ENCODE measurements at regions not wholly inside any gene's neighbourhood (a gene's known extent, or its start where the extent isn't known, plus 50 kb on each side); places are given as distances from the start of the nearest gene placed in this dataset.

DNA sequence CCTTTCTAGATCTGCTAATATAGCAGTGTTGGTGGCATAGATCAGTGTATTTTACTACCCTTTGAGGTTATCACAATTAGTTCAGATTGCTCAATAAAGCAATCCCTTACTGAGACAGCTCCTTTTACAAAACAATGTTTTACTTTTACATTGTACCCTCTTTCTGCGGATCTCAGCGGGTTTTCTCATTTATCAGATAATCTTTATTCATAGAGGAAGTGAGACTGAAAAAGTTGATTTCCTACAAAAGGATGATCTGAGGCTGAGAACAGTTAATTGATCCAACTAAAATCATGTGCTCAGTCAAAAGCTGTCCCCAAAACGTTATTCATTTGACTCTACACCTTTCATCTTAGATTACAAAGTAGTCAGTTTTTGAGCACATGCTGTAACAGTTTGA lies 2319.9 kb downstream of the LRRC4C start:
- no peaks in the 10 kb centered on the region for H3K9me3 ChIP-seq (ENCODE audit: control insufficient read depth in 1 of 2, low read length in 2 of 2)
- H3K36me3 ChIP-seq (ENCODE audit: control insufficient read depth in 1 of 2, insufficient read depth in 2 of 2, low read length in 2 of 2): no peaks in the 10 kb centered on the region
- H3K27me3 ChIP-seq (ENCODE audit: low read depth, low read length): no peaks in the 10 kb centered on the region
- no peak overlapping the region for H3K27ac ChIP-seq (ENCODE audit: low read length)
- H3K4me3 ChIP-seq (ENCODE audit: low read depth in 1 of 2, low read length in 2 of 2): no peak overlapping the region
- no peaks in the 10 kb centered on the region for H3K4me1 ChIP-seq (ENCODE audit: control insufficient read depth in 1 of 2, insufficient read depth in 2 of 2, low read length in 2 of 2)

DNA sequence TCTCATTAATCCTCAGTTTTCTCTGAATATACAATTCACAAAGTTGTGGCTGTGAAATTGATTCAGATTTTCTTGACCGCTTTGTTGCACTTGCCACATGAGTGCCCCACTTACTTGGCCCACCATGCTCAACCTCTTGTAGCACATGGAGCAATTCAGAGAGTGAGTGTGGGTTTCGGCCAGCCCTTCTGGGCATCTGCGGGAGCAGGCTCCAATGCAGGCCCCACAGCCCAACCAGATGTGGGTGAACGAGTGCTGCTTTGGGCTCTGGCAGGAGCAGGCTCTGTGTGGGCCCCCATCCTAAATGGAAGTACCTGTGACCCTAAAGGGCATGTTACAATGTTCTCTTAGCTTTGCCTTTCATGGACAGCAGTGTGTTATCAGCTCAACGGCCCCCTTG lies 2338.6 kb downstream of the LRRC4C start:
- Histone ChIP-seq H3K36me3 (ENCODE audit: control insufficient read depth in 1 of 2, insufficient read depth in 2 of 2, low read length in 2 of 2) (no peaks in the 10 kb centered on the region), H3K27me3 (ENCODE audit: low read depth, low read length) (no peaks in the 10 kb centered on the region), H3K4me3 (ENCODE audit: low read depth in 1 of 2, low read length in 2 of 2) (no peak overlapping the region), H3K27ac (ENCODE audit: low read length) (no peak overlapping the region), H3K4me1 (ENCODE audit: control insufficient read depth in 1 of 2, insufficient read depth in 2 of 2, low read length in 2 of 2) (no peaks in the 10 kb centered on the region), H3K9me3 (ENCODE audit: control insufficient read depth in 1 of 2, low read length in 2 of 2) (peaks cover 0 to 3% of the 10 kb centered on the region in 2 donors)

DNA sequence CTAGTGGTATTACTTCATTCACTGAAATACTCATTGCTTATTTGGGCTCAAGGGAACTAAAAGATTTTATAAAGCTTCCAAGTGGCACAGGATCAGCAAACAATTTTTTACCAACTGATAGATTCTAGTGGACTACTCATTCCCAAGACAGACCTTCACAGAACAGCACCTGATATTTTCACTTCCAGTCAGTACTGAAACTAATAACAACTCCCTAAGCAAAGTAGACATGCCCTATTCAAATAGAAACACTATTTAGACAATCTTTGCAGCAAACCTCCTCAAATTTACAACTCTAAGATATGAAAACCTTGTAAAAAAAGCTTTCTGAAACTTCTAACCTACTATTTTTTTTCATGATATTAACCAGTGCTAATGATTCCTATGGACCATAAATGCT lies 2345.8 kb downstream of the LRRC4C start:
- Histone ChIP-seq H3K9me3 (ENCODE audit: control insufficient read depth in 1 of 2, low read length in 2 of 2) (no peaks in the 10 kb centered on the region), H3K36me3 (ENCODE audit: control insufficient read depth in 1 of 2, insufficient read depth in 2 of 2, low read length in 2 of 2) (no peaks in the 10 kb centered on the region), H3K4me3 (ENCODE audit: low read depth in 1 of 2, low read length in 2 of 2) (no peak overlapping the region)

DNA sequence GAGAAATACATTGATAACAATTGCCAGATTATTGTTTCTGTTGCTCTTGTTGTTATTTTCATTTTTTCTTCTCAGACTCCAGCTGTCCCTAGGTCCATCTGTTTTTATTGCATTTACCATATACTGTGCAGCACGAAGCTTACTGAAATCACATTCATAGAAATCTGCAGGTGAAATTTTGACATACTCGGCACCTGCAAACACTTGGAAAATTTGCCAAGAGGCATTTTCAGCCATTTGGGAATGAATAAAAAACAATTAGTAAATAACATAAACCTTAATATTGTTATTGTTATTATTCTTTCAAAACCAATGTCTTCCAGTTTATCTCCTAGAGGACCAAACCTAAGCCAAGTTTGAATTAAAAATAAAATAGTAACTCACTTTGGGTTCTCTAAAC lies 2357.2 kb downstream of the LRRC4C start:
- Histone ChIP-seq H3K9me3 (ENCODE audit: control insufficient read depth in 1 of 2, low read length in 2 of 2) (peaks cover 0 to 12% of the 10 kb centered on the region in 2 donors), H3K4me3 (ENCODE audit: low read depth in 1 of 2, low read length in 2 of 2) (no peak overlapping the region), H3K27me3 (ENCODE audit: low read depth, low read length) (no peaks in the 10 kb centered on the region), H3K4me1 (ENCODE audit: control insufficient read depth in 1 of 2, insufficient read depth in 2 of 2, low read length in 2 of 2) (no peaks in the 10 kb centered on the region), H3K27ac (ENCODE audit: low read length) (no peak overlapping the region), H3K36me3 (ENCODE audit: control insufficient read depth in 1 of 2, insufficient read depth in 2 of 2, low read length in 2 of 2) (no peaks in the 10 kb centered on the region)

More for the DNA sequence above, 2345.8 kb downstream of the LRRC4C start:
- H3K27me3 ChIP-seq (ENCODE audit: low read depth, low read length): no peaks in the 10 kb centered on the region
- no peaks in the 10 kb centered on the region for H3K4me1 ChIP-seq (ENCODE audit: control insufficient read depth in 1 of 2, insufficient read depth in 2 of 2, low read length in 2 of 2)
- H3K27ac ChIP-seq (ENCODE audit: low read length): no peak overlapping the region

DNA sequence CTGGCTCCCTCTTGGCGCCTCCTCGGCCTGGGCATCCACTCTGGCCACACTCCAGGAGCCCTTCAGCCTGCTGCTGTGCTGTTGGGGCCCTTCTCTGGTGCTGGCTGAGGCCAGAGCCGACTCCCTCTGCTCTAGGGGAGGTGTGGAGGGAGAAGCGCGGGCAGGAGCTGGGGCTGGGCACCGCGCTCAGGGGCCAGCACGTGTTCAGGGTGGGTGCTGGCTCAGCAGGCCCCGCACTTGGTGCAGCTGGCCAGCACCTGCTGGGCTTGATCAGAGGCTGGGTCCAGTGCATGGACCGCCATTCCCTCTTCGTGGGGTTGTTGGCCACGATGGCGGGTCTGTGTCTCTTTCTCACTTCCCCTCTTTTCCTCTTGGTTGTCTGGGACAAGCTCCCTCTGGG lies 2381.0 kb downstream of the LRRC4C start:
- Histone ChIP-seq H3K4me3 (ENCODE audit: low read depth in 1 of 2, low read length in 2 of 2) (no peak overlapping the region), H3K27me3 (ENCODE audit: low read depth, low read length) (no peaks in the 10 kb centered on the region), H3K36me3 (ENCODE audit: control insufficient read depth in 1 of 2, insufficient read depth in 2 of 2, low read length in 2 of 2) (no peaks in the 10 kb centered on the region), H3K27ac (ENCODE audit: low read length) (no peak overlapping the region), H3K9me3 (ENCODE audit: control insufficient read depth in 1 of 2, low read length in 2 of 2) (no peaks in the 10 kb centered on the region), H3K4me1 (ENCODE audit: control insufficient read depth in 1 of 2, insufficient read depth in 2 of 2, low read length in 2 of 2) (no peaks in the 10 kb centered on the region)

DNA sequence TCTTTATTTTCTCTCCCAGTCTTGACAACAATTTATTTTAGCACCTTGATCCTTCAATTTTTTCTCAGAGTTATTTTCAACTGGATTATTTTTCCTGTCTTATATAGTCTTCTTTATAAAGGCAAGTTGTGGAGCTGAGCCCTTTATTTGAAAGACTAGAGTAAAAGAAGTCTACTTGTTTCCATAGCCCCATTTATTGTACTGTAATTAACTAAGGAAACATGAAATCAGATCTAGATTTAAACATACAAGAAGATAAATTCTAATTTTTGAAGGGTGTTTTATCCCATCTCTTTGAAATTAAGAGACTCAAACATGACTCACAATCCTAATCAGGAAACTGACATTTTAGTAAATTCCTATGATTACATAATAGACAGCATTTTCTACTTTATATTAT lies 2421.8 kb downstream of the LRRC4C start:
- no peaks in the 10 kb centered on the region for H3K36me3 ChIP-seq (ENCODE audit: control insufficient read depth in 1 of 2, insufficient read depth in 2 of 2, low read length in 2 of 2)
- no peaks in the 10 kb centered on the region for H3K4me1 ChIP-seq (ENCODE audit: control insufficient read depth in 1 of 2, insufficient read depth in 2 of 2, low read length in 2 of 2)
- no peaks in the 10 kb centered on the region for H3K27me3 ChIP-seq (ENCODE audit: low read depth, low read length)
- no peaks in the 10 kb centered on the region for H3K9me3 ChIP-seq (ENCODE audit: control insufficient read depth in 1 of 2, low read length in 2 of 2)
- H3K4me3 ChIP-seq (ENCODE audit: low read depth in 1 of 2, low read length in 2 of 2): no peak overlapping the region
- no peak overlapping the region for H3K27ac ChIP-seq (ENCODE audit: low read length)

DNA sequence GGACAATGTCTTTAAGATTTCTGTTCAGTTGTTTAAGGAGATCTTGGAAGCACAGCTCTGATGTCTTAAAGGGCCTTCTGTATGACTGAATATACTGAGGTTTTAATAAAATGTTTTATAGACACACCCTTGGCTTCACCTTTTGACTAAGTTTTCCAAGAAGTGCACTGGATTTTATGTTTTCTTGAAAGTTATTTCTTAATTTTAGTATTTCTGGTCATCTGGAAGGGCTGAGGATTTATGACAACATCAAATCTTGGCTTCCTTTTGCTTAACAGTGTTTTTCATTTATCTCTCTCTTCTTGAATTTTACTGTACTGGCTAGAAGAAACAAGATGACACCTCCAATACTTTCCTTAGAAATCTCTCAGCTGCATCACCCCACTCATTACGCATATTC lies 2423.4 kb downstream of the LRRC4C start:
- Histone ChIP-seq H3K9me3 (ENCODE audit: control insufficient read depth in 1 of 2, low read length in 2 of 2) (no peaks in the 10 kb centered on the region), H3K4me1 (ENCODE audit: control insufficient read depth in 1 of 2, insufficient read depth in 2 of 2, low read length in 2 of 2) (no peaks in the 10 kb centered on the region), H3K27me3 (ENCODE audit: low read depth, low read length) (no peaks in the 10 kb centered on the region), H3K36me3 (ENCODE audit: control insufficient read depth in 1 of 2, insufficient read depth in 2 of 2, low read length in 2 of 2) (no peaks in the 10 kb centered on the region), H3K4me3 (ENCODE audit: low read depth in 1 of 2, low read length in 2 of 2) (no peak overlapping the region), H3K27ac (ENCODE audit: low read length) (no peak overlapping the region)

DNA sequence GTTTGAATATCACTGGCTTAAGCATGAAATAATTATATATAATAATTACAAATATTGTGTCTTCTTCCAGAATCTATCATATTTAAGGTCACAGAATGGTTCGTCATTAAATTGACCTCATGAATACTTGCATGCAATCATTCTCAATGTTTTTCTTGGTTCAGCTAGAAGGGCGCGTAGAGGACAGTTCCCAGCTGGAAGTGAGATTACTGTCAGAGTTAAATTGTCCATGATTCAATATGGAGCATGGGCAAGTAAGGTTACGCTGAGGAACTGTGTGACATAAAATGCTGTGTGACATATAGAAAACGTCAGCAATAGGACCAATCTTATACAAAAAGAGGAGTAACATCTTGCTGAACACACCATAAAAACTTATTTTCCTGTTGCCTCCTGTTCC lies 2423.5 kb upstream of the RAG2 start:
- no peak overlapping the region for H3K4me3 ChIP-seq (ENCODE audit: low read depth in 1 of 2, low read length in 2 of 2)

DNA sequence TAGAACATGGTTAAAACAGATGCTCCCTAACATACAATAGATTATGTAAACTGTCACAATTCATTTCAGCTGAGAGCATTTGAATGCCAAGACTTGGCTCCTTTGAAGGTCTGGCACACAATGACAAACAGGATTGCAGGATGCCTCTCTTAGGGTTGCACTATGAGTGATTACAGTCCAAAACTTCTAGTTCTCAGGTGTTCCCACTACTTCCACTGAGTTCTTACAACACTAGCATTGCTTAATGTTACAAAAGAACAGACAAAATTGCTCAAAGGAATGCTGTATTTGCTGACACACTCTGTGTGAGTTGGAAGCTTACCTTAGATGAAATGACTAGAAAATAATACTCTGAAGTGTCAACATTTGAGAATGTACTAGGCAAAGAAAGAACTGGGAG lies 2413.8 kb upstream of the RAG2 start:
- H3K27me3 ChIP-seq (ENCODE audit: low read depth, low read length): no peaks in the 10 kb centered on the region
- peaks cover 0 to 4% of the 10 kb centered on the region in 2 donors for H3K9me3 ChIP-seq (ENCODE audit: control insufficient read depth in 1 of 2, low read length in 2 of 2)
- no peak overlapping the region for H3K4me3 ChIP-seq (ENCODE audit: low read depth in 1 of 2, low read length in 2 of 2)
- no peak overlapping the region for H3K27ac ChIP-seq (ENCODE audit: low read length)
- H3K36me3 ChIP-seq (ENCODE audit: control insufficient read depth in 1 of 2, insufficient read depth in 2 of 2, low read length in 2 of 2): no peaks in the 10 kb centered on the region
- no peaks in the 10 kb centered on the region for H3K4me1 ChIP-seq (ENCODE audit: control insufficient read depth in 1 of 2, insufficient read depth in 2 of 2, low read length in 2 of 2)

More for the DNA sequence above, 2423.5 kb upstream of the RAG2 start:
- Histone ChIP-seq H3K4me1 (ENCODE audit: control insufficient read depth in 1 of 2, insufficient read depth in 2 of 2, low read length in 2 of 2) (no peaks in the 10 kb centered on the region), H3K27me3 (ENCODE audit: low read depth, low read length) (no peaks in the 10 kb centered on the region), H3K36me3 (ENCODE audit: control insufficient read depth in 1 of 2, insufficient read depth in 2 of 2, low read length in 2 of 2) (no peaks in the 10 kb centered on the region), H3K27ac (ENCODE audit: low read length) (no peak overlapping the region), H3K9me3 (ENCODE audit: control insufficient read depth in 1 of 2, low read length in 2 of 2) (no peaks in the 10 kb centered on the region)

DNA sequence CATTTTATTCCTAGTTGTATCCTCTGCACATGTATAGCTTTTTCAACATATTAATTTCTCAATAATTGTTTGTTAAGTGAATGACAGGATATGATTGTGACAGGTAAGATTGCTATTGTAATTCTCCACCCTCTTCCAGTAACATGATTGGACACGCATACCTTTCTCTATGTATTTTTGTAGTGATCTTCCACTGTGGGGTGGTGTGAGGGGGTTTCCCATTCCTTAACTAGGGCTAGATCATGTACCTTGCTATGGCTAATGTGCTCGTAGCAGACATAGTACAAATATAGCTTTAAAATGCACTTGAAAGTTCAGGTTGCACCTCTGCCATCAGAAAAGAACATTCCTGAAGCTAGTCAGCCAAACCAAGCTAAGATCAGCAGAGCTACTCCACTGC lies 2392.8 kb upstream of the RAG2 start:
- no peak overlapping the region for H3K4me3 ChIP-seq (ENCODE audit: low read depth in 1 of 2, low read length in 2 of 2)
- no peak overlapping the region for H3K27ac ChIP-seq (ENCODE audit: low read length)
- H3K27me3 ChIP-seq (ENCODE audit: low read depth, low read length): no peaks in the 10 kb centered on the region

DNA sequence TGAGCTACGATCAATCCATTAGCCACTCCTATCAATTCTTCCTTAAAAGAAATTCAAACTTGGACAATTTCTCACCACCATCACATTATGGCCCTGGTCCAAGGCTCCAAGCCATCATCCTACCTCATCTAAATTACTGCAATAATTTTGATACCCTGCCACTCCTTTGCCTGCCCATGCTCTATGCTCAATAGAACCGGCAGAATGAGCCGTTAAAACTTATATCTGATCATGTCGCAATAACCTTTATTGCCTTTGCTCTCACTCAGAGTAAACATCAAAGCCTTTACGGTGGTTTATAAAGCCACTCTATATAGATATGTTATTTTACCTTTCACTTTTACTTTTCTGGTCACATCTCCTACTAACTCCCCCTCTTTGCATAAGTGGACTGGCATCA lies 2392.1 kb upstream of the RAG2 start:
- Histone ChIP-seq H3K27me3 (ENCODE audit: low read depth, low read length) (no peaks in the 10 kb centered on the region), H3K9me3 (ENCODE audit: control insufficient read depth in 1 of 2, low read length in 2 of 2) (no peaks in the 10 kb centered on the region), H3K4me3 (ENCODE audit: low read depth in 1 of 2, low read length in 2 of 2) (no peak overlapping the region), H3K4me1 (ENCODE audit: control insufficient read depth in 1 of 2, insufficient read depth in 2 of 2, low read length in 2 of 2) (no peaks in the 10 kb centered on the region), H3K27ac (ENCODE audit: low read length) (no peak overlapping the region), H3K36me3 (ENCODE audit: control insufficient read depth in 1 of 2, insufficient read depth in 2 of 2, low read length in 2 of 2) (no peaks in the 10 kb centered on the region)

More for the DNA sequence above, 2392.8 kb upstream of the RAG2 start:
- H3K36me3 ChIP-seq (ENCODE audit: control insufficient read depth in 1 of 2, insufficient read depth in 2 of 2, low read length in 2 of 2): no peaks in the 10 kb centered on the region
- H3K9me3 ChIP-seq (ENCODE audit: control insufficient read depth in 1 of 2, low read length in 2 of 2): no peaks in the 10 kb centered on the region
- no peaks in the 10 kb centered on the region for H3K4me1 ChIP-seq (ENCODE audit: control insufficient read depth in 1 of 2, insufficient read depth in 2 of 2, low read length in 2 of 2)

DNA sequence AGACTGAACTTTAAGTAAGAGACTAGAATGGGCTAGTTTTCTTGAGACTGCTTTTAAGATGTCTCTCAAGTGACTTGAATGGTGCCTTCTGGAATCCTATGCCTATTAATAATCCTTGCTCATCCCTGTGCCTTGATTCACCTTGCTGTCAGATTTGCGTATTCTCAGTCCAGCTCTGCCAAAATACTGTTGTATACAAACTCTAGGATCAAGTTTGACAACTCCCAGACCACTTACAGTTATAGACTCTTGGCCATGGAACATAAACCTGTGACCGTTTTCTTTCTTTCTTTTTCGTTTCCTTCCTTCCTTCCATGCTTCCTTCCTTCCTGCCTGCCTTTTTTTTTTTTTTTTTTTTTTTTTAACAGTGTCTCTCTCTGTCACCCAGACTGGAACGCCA lies 2390.9 kb upstream of the RAG2 start:
- Histone ChIP-seq H3K4me1 (ENCODE audit: control insufficient read depth in 1 of 2, insufficient read depth in 2 of 2, low read length in 2 of 2) (no peaks in the 10 kb centered on the region), H3K27me3 (ENCODE audit: low read depth, low read length) (no peaks in the 10 kb centered on the region), H3K36me3 (ENCODE audit: control insufficient read depth in 1 of 2, insufficient read depth in 2 of 2, low read length in 2 of 2) (no peaks in the 10 kb centered on the region), H3K9me3 (ENCODE audit: control insufficient read depth in 1 of 2, low read length in 2 of 2) (no peaks in the 10 kb centered on the region), H3K27ac (ENCODE audit: low read length) (no peak overlapping the region), H3K4me3 (ENCODE audit: low read depth in 1 of 2, low read length in 2 of 2) (no peak overlapping the region)
